Sigmoid colon (tissue), 6 donors: ENCODE measurements at regions not wholly inside any gene's neighbourhood (a gene's known extent, or its start where the extent isn't known, plus 50 kb on each side); places are given as distances from the start of the nearest gene placed in this dataset.

Experiments used
- DNase-seq: peaks from one replicate; pipeline ENCODE4 v3.0.0-alpha.2; 2019
- H3K27ac ChIP-seq, 4 donors: fragments of 200-600 bp; sonication (generic); one replicate each; pipeline ENCODE4 v1.5.1; 2016 to 2019; ENCODE audit warnings: mild to moderate bottlenecking in 1 of 4
- H3K27me3 ChIP-seq, 3 donors: fragments of 200-600 bp; sonication (generic); one replicate each; pipeline ENCODE4 v1.5.1; 2019; ENCODE audit warnings: mild to moderate bottlenecking in 1 of 3
- H3K36me3 ChIP-seq, 4 donors: fragments of 200-600 bp; sonication (generic); one replicate each; pipeline ENCODE4 v1.5.1; 2016 to 2019
- H3K4me1 ChIP-seq, 4 donors: fragments of 200-600 bp; sonication (generic); one replicate each; pipeline ENCODE4 v1.5.1; 2017 to 2019
- H3K4me3 ChIP-seq, 4 donors: fragments of 200-600 bp; sonication (generic); one replicate each; pipeline ENCODE4 v1.5.1; 2017 to 2019; ENCODE audit warnings: mild to moderate bottlenecking in 2 of 4, moderate library complexity in 1 of 4
- H3K9me3 ChIP-seq, 4 donors: fragments of 200-600 bp in 3 of 4; sonication (generic) in 3 of 4; one replicate each; pipeline versions ENCODE4 v1.5.1 to v1.6.1; 2013 to 2019
- CTCF ChIP-seq, 4 experiments: fragments of 450-650 bp in 3 of 4; fragments of 200-600 bp in 1 of 4; IDR thresholded peaks; one replicate each; pipeline ENCODE4 v1.5.1; 2016 to 2019; ENCODE audit warnings: antibody characterized with exemption in 4 of 4, mild to moderate bottlenecking in 3 of 4, moderate library complexity in 2 of 4
- EP300 ChIP-seq, 4 donors: sonication (generic); formaldehyde crosslinking; IDR thresholded peaks; one replicate each; pipeline ENCODE4 v1.6.1; 2017; ENCODE audit warnings: antibody characterized with exemption in 4 of 4
- POLR2A ChIP-seq, 2 donors: fragments of 450-650 bp; IDR thresholded peaks; one replicate each; pipeline ENCODE4 v1.6.1; 2016; ENCODE audit warnings: antibody characterized with exemption in 2 of 2, mild to moderate bottlenecking in 2 of 2, moderate library complexity in 2 of 2
- POLR2AphosphoS5 ChIP-seq, 4 donors: sonication (generic); formaldehyde crosslinking; IDR thresholded peaks; one replicate each; pipeline ENCODE4 v1.6.1; 2017; ENCODE audit warnings: antibody characterized with exemption in 4 of 4
- WGBS, 2 donors: extraction: QIAGEN DNeasy Blood & Tissue Kit; methylation state at CpG; one replicate each; pipeline ENCODE4 v1.1.7; 2013; 5-methylcytosine and 5-hydroxymethylcytosine counted together
- intact Hi-C: fragments of 100-400 bp; cut with DNase I; formaldehyde crosslinking; loops from one replicate; pipeline ENCODE4 v1.15.1; 2023
- donor health status: healthy with polysubstance abuse.
- donor health status: healthy.

GRCh38 chr7:156141941-156142340 is 329.7 kb upstream of the SHH start:
- Histone ChIP-seq H3K4me1 (no peaks in the 10 kb centered on the region), H3K27ac (no peak overlapping the region), H3K27me3 (peaks cover 0 to 6% (median 0%) of the 10 kb centered on the region in 3 donors), H3K9me3 (no peaks in the 10 kb centered on the region), H3K4me3 (no peak overlapping the region), H3K36me3 (no peaks in the 10 kb centered on the region)
- WGBS, 2 donors, result 79 to 81% methylated on average over 7 of the region's 7 CpGs
- intact Hi-C loops, result no loop called here
- TF ChIP-seq POLR2AphosphoS5 (IDR thresholded peaks at IDR 0.05), result no peak
- no peak for TF ChIP-seq EP300 (IDR thresholded peaks at IDR 0.05)
- TF ChIP-seq CTCF (IDR thresholded peaks at IDR 0.05), result no peak
- no peak for TF ChIP-seq POLR2A (IDR thresholded peaks at IDR 0.05)
- no peak for DNase-seq

GRCh38 chr7:156140896-156141295 is 328.6 kb upstream of the SHH start:
- no peaks in the 10 kb centered on the region for H3K4me1 ChIP-seq
- no peaks in the 10 kb centered on the region for H3K9me3 ChIP-seq
- no peak overlapping the region for H3K4me3 ChIP-seq
- DNase-seq, result no peak
- H3K36me3 ChIP-seq, result no peaks in the 10 kb centered on the region
- WGBS, 2 donors, result 75 to 81% methylated on average over 6 of the region's 6 CpGs
- TF ChIP-seq POLR2AphosphoS5 (IDR thresholded peaks at IDR 0.05) (no peak), CTCF (IDR thresholded peaks at IDR 0.05) (no peak), POLR2A (IDR thresholded peaks at IDR 0.05) (no peak), EP300 (IDR thresholded peaks at IDR 0.05) (no peak)
- no peak overlapping the region for H3K27ac ChIP-seq
- intact Hi-C loops, result no loop called here
- H3K27me3 ChIP-seq, result peaks cover 0 to 6% (median 0%) of the 10 kb centered on the region in 3 donors

- Histone ChIP-seq H3K4me1 (no peaks in the 10 kb centered on the region), H3K9me3 (no peaks in the 10 kb centered on the region), H3K27me3 (peaks cover 0 to 6% (median 0%) of the 10 kb centered on the region in 3 donors), H3K36me3 (no peaks in the 10 kb centered on the region), H3K27ac (no peak overlapping the region), H3K4me3 (no peak overlapping the region)
- DNase-seq, result no peak
- intact Hi-C loops, result no loop called here
- TF ChIP-seq POLR2AphosphoS5 (IDR thresholded peaks at IDR 0.05), result no peak
- no peak for TF ChIP-seq CTCF (IDR thresholded peaks at IDR 0.05)
- TF ChIP-seq POLR2A (IDR thresholded peaks at IDR 0.05), result no peak
- TF ChIP-seq EP300 (IDR thresholded peaks at IDR 0.05), result no peak
- 67 to 80% methylated on average over 7 of the region's 7 CpGs for WGBS, 2 donors
These were observed 328.2 kb upstream of the SHH start for GRCh38 chr7:156140447-156140846.

- 62 to 67% methylated on average over 3 of the region's 3 CpGs for WGBS, 2 donors
These were observed 327.4 kb upstream of the SHH start for GRCh38 chr7:156139633-156140032.

More at GRCh38 chr7:156139633-156140032, 327.4 kb upstream of the SHH start:
- Histone ChIP-seq H3K4me1 (no peaks in the 10 kb centered on the region), H3K4me3 (no peak overlapping the region), H3K27me3 (peaks cover 0 to 6% (median 0%) of the 10 kb centered on the region in 3 donors), H3K27ac (no peak overlapping the region), H3K9me3 (no peaks in the 10 kb centered on the region), H3K36me3 (no peaks in the 10 kb centered on the region)
- intact Hi-C loops, result no loop called here
- no peak for DNase-seq
- TF ChIP-seq POLR2A (IDR thresholded peaks at IDR 0.05), result no peak
- TF ChIP-seq EP300 (IDR thresholded peaks at IDR 0.05), result no peak
- TF ChIP-seq POLR2AphosphoS5 (IDR thresholded peaks at IDR 0.05), result no peak
- no peak for TF ChIP-seq CTCF (IDR thresholded peaks at IDR 0.05)
